GM23248 (cell line): ENCODE measurements at regions not wholly inside any gene's neighbourhood (a gene's known extent, or its start where the extent isn't known, plus 50 kb on each side); places are given as distances from the start of the nearest gene placed in this dataset.

Source experiments
- EZH2 ChIP-seq: fragments of 200-600 bp; sonication (generic); IDR thresholded peaks from 2 replicates; pipeline ENCODE4 v1.6.1; 2018; ENCODE audit warnings: antibody characterized with exemption, mild to moderate bottlenecking; ENCODE audit not compliant: insufficient read depth, poor library complexity, severe bottlenecking
- EZH2phosphoT487 ChIP-seq: fragments of 200-600 bp; sonication (generic); IDR thresholded peaks from 2 replicates; pipeline ENCODE4 v1.6.1; 2018; ENCODE audit warnings: antibody characterized with exemption, moderate library complexity, mild to moderate bottlenecking, low read depth; ENCODE audit not compliant: insufficient read depth

GRCh38 chr5:172565455-172565854, 75.6 kb upstream of the NEURL1B start:
- TF ChIP-seq EZH2 (no peak), EZH2phosphoT487 (no peak)
